ENCODE measurements at regions not wholly inside any gene's neighbourhood (a gene's known extent, or its start where the extent isn't known, plus 50 kb on each side); places are given as distances from the start of the nearest gene placed in this dataset.

DNA sequence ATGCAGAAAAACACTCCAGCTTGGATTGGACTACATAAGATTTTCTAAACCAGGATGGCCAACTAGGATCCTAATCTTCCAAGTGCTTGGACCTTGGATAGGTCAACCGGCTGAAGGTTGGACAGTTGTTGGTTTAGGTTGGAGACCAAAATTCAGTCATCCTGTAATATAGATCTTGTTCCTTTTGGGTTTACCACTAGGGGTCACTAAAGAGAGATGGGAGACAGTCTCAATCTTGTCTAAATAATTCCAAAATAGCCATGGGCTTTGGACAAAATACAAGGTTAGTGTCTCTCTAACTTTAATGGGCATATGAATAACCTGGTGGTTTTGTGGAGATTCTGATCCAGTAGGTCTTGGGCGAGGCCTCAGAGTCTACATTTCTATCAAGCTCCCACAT lies 148.7 kb upstream of the ERCC6L2 start (continued):
- peak; percentile 44 to 58 (median 50); a peak in 5 of 6 replicates for TF ChIP-seq CTCF (IDR thresholded peaks at IDR 0.05 in 2 of 3, conservative IDR thresholded peaks at IDR 0.05 in 1 of 3; ENCODE audit: control insufficient read depth in 2 of 3, extremely low read depth in 1 of 3, insufficient read depth in 1 of 3, low read depth in 3 of 3, low read length in 3 of 3)
- no peak for TF ChIP-seq BRCA1 (IDR thresholded peaks at IDR 0.05; ENCODE audit: low read depth, low read length)
- no peak for TF ChIP-seq STAT3 (IDR thresholded peaks at IDR 0.05; ENCODE audit: low read depth, low read length)
- peak; percentile 66; the same call in 1 of the 2 replicates for TF ChIP-seq SMC3 (IDR thresholded peaks at IDR 0.05; ENCODE audit: borderline replicate concordance, low read length)
- TF ChIP-seq PAX5 (IDR thresholded peaks at IDR 0.05; ENCODE audit: borderline replicate concordance, low read depth, low read length), result no peak
- no peak for TF ChIP-seq BCL11A (IDR thresholded peaks at IDR 0.05; ENCODE audit: low read depth, low read length)

DNA sequence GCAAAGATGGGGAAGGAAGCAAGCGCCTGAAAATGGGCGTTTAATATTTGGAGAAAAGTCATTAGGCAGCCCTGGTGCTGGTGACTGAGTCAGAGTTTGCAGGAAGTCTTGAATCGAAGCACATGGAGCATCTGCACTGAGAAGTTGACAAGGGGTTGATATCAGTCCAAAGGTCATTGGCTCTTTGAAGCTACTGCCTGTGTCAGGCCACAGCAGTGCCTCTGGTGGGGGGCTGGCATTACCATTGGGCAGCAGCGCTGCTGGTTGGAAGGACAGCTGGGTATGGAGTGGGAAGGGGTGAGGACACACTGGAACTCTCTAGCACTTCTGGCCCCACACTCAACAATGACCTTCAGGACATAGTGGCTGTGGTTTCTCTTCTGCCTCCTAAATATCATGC lies 150.4 kb upstream of the ERCC6L2 start:
- WGBS (ENCODE audit: insufficient coverage, insufficient replicate concordance, low lambda C conversion rate, missing lambda C conversion rate), result 31% methylated on average over 4 of the region's 4 CpGs
- ChIA-PET SMC1A (ENCODE audit: uncharacterized antibody, unreplicated experiment) (interaction anchor here (1.0 kb wide), 1 partner anchor 211 kb away, joined by 4 read pairs; no protein-coding TSS in a partner anchor), POLR2A (no interaction called here), RAD21 (ENCODE audit: unreplicated experiment) (no interaction called here), CTCF (no interaction called here)
- in situ Hi-C loops (cut with MboI) (no loop called here), intact Hi-C loops (cut with micrococcal nuclease; ENCODE audit: unreplicated experiment) (loop anchor here (5.0 kb wide), 1 partner anchor 492 kb away; no protein-coding TSS in a partner anchor)
- Histone ChIP-seq H3K27ac (ENCODE audit: control insufficient read depth, insufficient read depth) (no peak overlapping the region), H3K79me2 (ENCODE audit: control insufficient read depth, insufficient read depth, low read length) (no peaks in the 10 kb centered on the region), H3K9ac (ENCODE audit: control insufficient read depth, insufficient read depth, low read length) (no peak overlapping the region), H3K4me3 (no peak overlapping the region), H4K20me1 (ENCODE audit: control insufficient read depth, insufficient read depth) (no peaks in the 10 kb centered on the region), H3K4me2 (ENCODE audit: control insufficient read depth, insufficient read depth) (peak overlapping the region; percentile 28; the same call in 1 of the 2 replicates), H2AFZ (ENCODE audit: control insufficient read depth, low read depth, low read length) (no peak overlapping the region), H3K36me3 (ENCODE audit: control insufficient read depth in 2 of 2, insufficient read depth in 2 of 2, low read length in 1 of 2) (no peaks in the 10 kb centered on the region), H3K4me1 (ENCODE audit: control insufficient read depth, insufficient read depth, low read length) (peaks cover 13% of the 10 kb centered on the region), H3K27me3 (replicated peaks in 1 of 2; ENCODE audit: control insufficient read depth in 2 of 2, insufficient read depth in 2 of 2, low read length in 1 of 2) (no peaks in the 10 kb centered on the region), H3K9me3 (replicated peaks; ENCODE audit: control insufficient read depth, insufficient read depth, low read length) (peaks cover 7% of the 10 kb centered on the region; the same call in 1 of the 3 replicates)
- FAIRE-seq (no peak), DNase-seq (ENCODE audit: low read depth, low spot score) (no peak), ATAC-seq (peak; percentile 30)
- BruUV-seq (replicated peaks), result no TSS peak
- TF ChIP-seq MLLT1 (IDR thresholded peaks at IDR 0.05), result no peak
- no peak for TF ChIP-seq CREM (IDR thresholded peaks at IDR 0.05; ENCODE audit: low read depth)
- TF ChIP-seq, protein P1, sequence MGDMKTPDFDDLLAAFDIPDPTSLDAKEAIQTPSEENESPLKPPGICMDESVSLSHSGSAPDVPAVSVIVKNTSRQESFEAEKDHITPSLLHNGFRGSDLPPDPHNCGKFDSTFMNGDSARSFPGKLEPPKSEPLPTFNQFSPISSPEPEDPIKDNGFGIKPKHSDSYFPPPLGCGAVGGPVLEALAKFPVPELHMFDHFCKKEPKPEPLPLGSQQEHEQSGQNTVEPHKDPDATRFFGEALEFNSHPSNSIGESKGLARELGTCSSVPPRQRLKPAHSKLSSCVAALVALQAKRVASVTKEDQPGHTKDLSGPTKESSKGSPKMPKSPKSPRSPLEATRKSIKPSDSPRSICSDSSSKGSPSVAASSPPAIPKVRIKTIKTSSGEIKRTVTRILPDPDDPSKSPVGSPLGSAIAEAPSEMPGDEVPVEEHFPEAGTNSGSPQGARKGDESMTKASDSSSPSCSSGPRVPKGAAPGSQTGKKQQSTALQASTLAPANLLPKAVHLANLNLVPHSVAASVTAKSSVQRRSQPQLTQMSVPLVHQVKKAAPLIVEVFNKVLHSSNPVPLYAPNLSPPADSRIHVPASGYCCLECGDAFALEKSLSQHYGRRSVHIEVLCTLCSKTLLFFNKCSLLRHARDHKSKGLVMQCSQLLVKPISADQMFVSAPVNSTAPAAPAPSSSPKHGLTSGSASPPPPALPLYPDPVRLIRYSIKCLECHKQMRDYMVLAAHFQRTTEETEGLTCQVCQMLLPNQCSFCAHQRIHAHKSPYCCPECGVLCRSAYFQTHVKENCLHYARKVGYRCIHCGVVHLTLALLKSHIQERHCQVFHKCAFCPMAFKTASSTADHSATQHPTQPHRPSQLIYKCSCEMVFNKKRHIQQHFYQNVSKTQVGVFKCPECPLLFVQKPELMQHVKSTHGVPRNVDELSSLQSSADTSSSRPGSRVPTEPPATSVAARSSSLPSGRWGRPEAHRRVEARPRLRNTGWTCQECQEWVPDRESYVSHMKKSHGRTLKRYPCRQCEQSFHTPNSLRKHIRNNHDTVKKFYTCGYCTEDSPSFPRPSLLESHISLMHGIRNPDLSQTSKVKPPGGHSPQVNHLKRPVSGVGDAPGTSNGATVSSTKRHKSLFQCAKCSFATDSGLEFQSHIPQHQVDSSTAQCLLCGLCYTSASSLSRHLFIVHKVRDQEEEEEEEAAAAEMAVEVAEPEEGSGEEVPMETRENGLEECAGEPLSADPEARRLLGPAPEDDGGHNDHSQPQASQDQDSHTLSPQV (IDR thresholded peaks at IDR 0.05), result no peak
- no peak for TF ChIP-seq BCL3 (IDR thresholded peaks at IDR 0.05; ENCODE audit: borderline replicate concordance, insufficient read depth, low read depth, low read length, poor library complexity, severe bottlenecking)
- TF ChIP-seq MTA3 (IDR thresholded peaks at IDR 0.05; ENCODE audit: borderline replicate concordance, low read length), result no peak
- TF ChIP-seq NR2C2 (IDR thresholded peaks at IDR 0.05; ENCODE audit: borderline replicate concordance, control insufficient read depth, insufficient read length, low read depth), result no peak
